HG03354 (cell line): ENCODE measurements at regions not wholly inside any gene's neighbourhood (a gene's known extent, or its start where the extent isn't known, plus 50 kb on each side); places are given as distances from the start of the nearest gene placed in this dataset.
"Not testable (repeated sequence)": the region's sequence is repeated elsewhere in the genome, so short reads cannot be mapped to it uniquely, and the experiment has no call there.

Experiments
- ATAC-seq: cut with Tn5 transposase; IDR thresholded peaks from one replicate; pipeline ENCODE4 v1.9.1; 2021; ENCODE audit warnings: mild to moderate bottlenecking; ENCODE audit not compliant: unreplicated experiment, poor library complexity, severe bottlenecking

DNA sequence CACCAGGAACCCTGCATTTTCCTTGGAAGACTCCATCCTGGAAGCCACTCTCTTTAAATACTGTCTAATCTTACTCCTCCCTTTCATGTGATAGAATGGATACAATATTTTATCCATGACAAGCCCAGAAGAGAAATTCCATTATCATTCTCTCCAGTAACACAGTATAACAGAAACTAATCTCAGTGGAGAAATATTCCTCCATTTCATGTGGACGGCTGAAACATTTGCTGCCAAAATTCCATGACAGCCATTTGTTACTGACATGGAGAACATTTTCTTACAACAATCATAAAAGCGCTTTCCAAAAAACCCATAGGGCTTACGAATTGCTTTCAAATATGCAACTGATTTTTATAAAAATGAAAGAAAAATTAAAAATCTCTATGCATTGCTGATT lies 392.8 kb upstream of the KLF6 start:
- ATAC-seq, result no peak

DNA sequence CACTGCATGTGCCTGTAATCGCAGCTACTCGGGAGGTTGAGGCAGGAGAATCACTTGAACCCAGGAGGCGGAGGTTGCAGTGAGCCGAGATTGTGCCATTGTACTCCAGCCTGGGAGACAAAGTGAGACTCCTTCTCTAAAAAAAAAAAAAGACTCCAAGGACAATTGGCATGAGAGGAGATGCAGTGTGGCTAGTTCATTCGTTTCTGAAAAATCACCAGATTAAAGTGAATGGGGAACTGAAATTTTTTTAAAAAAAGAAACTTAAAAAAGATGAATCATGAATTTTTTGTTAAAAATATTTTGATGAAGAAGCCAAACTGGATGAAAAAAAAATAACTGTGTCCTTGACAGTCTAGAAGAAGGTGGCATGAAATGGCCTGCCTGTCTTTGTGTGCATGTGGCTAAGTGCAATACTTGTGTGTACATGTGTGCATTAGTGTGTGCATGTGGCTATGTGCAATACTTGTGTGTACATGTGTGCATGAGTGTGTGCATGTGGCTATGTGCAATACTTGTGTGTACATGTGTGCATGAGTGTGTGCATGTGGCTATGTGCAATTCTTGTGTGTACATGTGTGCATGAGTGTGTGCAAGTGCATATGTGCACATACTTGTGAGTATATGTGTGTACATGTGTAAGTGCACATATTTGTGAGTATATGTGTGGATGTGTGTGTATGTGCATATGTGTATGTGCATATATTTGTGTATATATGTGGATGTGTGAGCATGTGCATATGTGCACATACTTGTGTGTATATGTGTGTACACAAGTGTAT lies 391.7 kb upstream of the KLF6 start:
- no peak for ATAC-seq

DNA sequence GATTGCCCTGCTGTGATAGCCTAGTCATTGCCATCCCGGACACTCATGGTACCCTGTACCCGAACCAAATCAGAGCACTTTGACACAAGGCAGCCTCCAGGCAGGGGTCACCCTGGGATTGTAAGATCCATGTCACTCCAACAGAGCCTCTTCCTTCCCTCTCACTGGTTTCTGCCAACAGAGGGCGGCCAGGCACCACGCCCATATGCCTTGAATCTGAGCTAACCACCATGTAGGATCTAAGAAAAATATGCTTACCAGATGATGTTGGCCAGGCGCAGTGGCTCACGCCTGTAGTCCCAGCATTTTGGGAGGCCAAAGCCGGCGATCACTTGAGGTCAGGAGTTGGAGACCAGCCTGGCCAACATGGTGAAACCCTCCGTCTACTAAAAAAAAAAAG lies 389.2 kb upstream of the KLF6 start:
- no peak for ATAC-seq

DNA sequence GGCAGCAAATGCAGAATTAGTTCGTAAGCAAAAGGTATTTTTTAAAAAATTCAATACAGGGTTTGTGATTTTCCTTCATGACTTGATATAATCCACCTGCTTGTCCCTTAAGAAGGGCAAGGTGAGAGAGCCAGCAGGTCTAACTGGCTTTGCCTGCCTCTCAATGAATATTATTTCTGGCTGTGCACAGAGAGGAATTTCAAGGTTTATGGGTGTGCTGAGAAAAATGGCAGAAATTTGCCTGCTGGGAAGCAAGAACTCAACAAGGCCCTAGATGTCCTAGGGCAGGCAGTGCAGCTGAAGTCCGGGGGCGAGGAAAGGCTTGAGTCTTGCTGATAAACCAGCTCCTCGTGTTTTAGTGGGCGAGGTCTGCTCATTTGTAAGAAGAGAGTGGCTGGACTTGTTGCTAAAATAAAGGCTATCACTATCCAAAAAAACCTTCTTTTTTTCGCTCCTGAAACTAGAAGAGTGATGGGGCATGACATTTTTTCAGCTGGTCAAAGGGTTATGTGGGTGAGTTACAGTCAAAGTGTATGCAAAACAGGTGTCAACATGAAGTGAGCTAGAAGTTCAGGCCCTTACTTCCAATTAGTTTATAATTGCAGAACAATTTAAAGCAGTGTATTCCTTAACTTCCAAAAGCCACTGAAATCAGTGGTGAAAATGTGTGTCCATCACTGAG lies 385.8 kb upstream of the KLF6 start:
- ATAC-seq, result peak; percentile 66

DNA sequence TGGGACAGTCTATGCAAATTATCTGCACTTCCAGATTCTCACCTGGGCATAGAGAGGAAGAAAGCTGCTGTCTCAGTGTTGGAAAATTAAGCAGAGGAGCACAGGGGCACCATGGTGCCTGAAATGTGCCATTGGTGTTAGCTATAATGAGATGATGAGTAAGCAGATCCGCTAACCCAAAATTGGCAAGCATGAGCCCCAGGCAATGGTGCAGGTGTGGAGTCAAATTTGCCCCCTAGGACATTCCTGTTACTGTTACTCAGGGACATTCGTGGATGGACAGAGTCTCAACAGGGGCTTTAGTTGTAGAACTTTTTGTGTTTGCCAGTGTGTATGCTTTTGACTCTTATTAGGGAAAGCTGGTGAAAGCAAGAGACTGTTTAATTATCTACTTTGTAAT lies 385.2 kb upstream of the KLF6 start:
- ATAC-seq, result peak; percentile 10

DNA sequence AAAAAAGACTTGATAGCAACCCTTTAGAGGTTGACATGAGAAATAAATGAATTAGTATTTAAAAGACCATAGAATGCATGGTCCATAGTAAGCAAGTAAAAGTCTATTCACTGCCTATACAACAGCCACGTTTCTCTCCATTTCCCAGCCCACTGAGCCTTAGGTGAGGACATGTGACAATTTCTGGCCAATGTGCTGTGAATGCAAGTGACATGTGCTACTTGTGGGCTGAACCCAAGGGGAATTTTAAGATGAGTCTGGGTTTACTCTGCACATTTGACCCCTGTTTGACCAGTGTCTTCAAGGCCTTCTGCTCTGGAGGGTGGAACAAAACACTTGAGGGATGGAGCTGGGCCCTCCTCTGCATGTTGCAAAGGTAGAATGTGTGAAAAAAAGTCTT lies 384.4 kb upstream of the KLF6 start:
- no peak for ATAC-seq

DNA sequence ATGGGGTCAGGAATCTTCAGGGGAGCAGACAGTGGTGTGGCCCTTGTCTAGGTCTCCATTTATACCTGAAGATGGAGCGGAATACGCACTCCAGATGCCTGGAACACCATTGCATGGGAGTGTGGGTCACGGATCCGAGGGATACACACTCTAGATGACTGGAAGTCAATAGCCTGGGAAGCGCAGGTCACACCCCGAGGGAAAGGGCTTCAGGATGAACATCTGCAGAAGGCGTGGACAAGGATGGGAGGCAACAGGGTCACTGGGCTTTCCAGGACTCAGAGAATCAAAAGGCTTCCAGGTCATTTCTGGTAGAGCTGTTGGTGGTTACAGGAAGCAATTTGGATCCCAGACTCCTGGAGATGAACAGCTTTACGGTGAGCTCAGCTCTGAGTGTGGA lies 382.2 kb upstream of the KLF6 start:
- ATAC-seq, result no peak

DNA sequence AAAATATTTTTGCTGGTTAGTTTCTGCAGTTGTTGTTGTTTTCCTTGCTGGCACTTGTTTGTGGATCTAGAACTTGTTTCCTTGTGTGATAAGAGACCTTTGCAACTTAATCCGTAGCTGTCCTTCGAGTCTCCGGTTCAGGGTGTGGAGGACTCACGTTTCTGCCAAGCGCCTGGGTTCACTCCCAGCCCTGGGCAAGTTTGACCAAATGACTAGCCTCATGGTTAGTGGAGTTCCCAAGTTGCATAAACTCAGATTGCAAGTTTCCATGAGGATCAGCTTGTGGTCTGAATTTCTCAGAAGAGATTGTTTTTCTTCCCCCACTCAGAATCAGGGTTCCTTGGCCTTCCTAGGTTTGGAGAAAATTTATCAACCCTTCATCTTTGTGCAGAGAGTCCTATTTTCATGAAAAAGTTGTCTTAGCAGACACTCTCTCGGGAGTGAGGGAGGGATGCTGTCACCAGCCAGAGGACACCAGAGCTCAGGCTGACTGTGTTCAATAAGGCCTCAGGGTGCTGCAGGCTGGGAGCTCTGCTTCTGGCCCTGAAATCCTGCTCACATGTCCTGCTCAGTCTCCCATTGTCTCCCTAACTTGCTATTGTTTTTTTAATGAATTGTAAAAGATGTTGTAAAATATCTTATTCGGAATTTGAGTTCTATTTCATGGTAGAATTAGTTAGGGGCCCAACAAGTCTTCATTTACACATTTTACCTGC lies 377.7 kb upstream of the KLF6 start:
- ATAC-seq, result no peak

DNA sequence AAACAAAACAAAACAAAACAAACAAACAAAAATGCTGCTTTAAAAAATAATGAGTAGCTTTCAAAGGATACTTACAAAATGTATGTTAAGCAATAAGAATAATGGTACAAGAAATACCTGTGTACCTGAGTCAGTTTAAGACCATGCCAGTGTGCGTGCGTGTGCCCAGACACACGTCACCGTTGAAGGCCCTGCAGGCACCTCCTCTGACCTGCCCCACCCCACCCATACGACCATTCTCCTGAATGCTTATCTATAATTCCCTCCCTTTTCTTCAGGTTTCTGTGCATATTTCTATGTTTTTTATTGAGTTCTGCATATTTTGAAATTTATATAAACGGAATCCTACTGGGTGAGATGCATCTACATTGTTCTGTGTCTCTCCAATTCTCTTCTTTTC lies 374.2 kb upstream of the KLF6 start:
- no peak for ATAC-seq

DNA sequence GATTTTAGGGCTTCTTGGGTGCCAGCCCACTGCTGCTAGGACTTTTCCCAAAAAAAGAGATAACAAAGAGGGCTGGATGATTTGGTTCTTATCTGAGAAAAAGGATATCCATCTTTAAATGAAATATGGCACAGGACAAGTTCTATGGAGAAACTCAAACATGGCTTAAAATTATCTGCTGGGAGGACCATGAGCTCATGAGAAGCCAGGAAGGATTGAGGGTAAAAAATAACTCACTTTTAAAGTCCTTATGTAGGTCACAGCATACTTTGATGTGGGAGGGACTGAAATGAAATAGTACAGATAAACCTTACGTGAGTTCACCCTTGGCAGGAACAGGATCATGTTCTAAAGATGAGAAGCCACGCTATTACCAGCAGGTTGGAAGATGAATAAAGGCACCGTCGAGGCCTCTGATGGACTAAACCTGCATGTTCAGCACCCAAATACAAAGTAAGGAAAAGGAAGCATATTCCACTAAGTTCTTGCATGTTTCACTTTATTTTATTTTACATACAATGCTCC lies 369.2 kb upstream of the KLF6 start:
- no peak for ATAC-seq

DNA sequence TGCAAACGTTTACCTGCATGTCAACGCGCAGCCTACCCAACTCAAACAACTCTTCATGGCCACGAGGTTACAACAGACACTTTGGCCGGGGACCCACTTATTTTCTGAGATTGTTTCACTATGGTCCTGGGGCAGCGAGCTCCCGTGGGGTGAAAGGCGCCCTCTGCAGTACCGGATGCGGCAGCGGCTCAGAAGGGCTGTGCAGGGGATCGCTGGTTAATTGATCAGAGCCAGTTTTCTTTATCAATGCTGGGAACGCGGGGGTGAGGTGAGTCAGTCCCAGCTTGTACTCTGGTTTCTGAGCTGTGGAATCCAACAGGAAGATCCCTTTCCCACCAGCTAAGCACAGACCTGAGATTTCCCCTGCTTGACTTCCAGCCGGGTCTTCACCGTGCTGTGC lies 366.5 kb upstream of the KLF6 start:
- no peak for ATAC-seq

DNA sequence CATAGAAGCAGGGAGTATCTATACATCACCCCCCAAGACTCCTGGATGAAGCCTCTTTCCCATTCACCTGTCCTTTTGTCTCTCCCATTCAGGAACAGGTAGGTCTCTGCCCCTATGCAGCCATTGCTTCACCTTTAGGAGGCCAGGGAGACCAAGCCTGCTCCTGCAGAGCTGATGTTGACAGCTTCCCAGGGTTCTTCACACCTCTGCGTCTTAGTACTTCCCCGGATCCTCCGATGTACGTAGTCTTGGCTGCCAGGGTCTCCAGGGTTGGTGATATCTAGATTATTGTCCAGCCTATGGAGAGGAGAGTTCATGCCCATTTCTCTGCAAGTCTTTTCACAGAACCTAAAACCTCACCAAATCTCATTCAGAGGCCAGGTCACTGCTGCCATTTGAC lies 365.7 kb upstream of the KLF6 start:
- ATAC-seq, result no peak

DNA sequence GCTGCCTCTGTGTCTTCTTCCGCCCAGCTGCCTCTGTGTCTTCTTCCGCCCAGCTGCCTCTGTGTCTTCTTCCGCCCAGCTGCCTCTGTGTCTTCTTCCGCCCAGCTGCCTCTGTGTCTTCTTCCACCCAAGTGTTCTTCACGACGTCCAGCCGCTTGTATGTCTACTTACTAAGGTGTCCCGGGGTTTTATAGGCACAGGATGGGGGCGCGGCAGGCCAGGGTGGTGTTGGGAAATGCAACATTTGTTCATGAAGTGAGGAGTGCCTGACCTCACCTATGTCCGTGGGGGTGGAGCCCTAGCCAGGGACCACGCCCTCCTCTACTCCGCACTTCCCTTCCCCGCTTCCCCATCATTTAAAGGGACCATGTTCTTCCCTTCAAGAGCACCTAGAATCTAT lies 364.5 kb upstream of the KLF6 start:
- not testable (repeated sequence) for ATAC-seq

DNA sequence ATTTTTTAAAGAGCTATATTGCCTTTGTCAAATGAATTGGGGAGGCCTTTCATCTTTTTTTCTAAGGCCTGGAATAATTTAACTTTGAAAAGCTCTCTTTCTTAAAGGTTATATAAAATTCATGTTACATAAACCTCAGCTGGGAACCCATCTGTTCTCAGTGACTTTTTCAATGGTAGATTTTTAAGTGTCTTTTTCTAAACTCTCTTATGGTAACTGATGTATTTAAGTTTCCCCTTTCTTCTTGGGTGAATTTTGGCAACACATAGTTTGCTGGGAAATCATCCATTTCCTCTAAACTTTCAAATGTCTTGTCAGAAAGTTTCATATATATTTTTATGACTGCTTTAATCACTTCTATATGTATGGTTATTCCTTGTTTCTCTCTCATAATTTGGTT lies 362.2 kb upstream of the KLF6 start:
- ATAC-seq, result no peak

DNA sequence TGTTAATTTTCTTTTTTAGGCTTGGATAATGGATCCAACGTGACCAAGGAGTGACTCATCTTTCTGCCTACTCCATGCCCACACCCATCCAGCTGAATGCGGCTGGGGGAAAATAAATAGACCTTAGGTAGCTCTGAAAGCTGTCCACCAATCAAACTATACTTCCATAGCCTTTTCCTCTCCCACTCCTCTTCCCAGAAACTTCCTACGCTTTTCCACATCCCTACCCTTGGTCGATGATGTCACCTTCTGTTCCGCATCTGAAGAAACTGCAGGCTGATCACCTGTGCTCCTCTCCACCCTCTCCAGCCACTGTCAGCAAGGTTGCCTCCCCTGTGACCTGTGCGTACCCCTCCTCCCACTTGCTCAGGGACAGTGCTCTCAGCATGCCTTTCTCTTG lies 359.8 kb upstream of the KLF6 start:
- no peak for ATAC-seq

DNA sequence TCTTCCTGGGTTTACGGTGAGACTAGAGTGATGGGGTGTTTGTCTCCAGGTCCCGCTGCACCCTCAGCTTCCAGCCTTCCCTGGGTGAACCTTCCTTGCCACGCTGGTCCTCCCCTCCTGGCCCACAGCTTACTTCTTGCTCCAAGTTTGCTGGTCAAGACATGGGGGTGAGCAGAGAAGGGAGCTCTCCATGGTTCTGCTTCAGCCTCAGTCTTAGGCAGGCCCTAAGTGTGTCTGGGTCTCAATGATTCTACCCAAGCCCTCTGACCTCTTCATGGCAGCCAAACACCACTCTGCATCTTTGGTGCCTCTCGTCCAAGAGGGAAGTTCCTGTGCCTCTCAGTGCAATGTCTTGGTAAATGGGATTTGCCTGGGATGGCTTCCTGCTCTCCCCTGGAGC lies 356.5 kb upstream of the KLF6 start:
- no peak for ATAC-seq

DNA sequence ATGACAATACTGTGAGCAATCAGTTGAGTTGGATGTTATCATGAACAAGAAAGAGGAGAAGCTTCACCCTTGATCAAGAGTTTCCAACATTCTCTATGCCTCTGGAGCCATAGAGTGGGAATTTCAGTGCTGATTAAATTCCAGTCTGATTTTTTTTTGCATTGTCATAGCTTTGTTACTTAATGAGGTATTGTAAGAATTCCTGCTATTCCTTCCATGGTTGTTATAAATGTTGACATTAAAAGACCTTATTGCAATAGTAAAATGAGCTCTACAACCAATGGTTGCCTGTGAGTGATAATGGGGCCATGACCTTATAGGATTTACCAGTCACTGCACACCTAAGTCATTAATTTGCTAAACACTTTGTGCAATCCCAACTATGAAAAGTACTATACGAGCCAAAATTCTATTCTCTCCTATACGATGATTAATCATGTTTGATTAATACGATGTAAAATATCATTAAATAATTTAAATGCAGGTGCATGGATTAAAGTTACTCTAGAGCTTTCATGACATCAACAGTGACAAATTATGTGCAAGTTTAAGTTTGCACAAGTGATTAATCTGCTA lies 353.2 kb upstream of the KLF6 start:
- ATAC-seq, result no peak

DNA sequence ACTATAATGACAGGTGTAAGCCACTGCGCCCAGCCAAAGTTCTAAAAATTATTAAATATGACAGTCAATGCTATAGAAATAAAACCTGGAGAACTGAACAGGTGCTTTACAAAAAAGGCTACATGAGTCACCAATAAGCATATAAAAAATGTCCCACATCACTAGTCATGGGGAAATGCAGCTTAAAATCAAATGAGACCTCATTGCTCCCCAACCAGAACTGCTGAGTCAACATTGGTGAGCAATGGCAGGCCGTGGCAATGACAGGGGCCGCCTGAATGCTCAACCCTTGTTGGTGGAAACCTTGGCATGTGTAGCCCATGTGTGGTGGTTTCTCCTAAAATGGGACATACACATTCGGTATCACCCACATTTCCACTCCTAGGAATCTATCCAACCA lies 352.3 kb upstream of the KLF6 start:
- ATAC-seq, result no peak

DNA sequence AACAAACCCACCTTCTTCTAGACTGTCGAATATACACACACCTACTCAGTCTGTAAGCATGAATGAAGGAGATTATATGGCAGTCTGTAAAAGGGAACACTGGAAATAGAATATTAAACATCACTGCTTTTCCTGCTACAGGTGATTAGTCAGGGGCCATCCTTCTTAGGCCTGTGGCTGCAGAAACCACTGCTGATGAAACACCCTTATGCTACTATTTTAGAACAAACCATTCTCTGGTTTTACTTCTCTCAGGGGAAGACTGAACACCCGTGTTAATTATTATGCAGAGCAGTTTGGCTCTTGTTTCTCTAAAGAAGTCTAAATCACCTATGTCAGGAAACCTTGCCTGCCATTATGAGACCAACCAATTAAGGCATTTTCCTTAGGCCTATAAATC lies 351.1 kb upstream of the KLF6 start:
- ATAC-seq, result peak; percentile 82

DNA sequence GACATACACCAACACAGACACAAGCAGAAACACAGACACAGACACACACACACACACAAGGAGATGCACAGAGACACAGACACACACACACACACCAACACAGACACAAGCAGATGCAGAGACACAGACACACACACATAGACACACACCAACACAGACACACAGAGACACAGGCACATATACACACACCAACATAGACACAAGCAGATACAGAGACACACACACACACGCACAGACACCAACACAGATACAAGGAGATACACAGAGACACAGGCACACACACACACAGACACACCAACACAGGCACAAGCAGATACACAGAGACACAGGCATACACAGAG lies 347.2 kb upstream of the KLF6 start:
- no peak for ATAC-seq
